ENCODE measurements at regions not wholly inside any gene's neighbourhood (a gene's known extent, or its start where the extent isn't known, plus 50 kb on each side); places are given as distances from the start of the nearest gene placed in this dataset.

GRCh38 chr21:23292292-23292691 lies 2294.1 kb downstream of the NCAM2 start:
- in situ Hi-C loops (cut with HindIII; ENCODE audit: low pct_unique_long_range_greater_than_20kb, low sequenced_read_pairs) = no loop called here
- no peak for DNase-seq (ENCODE audit: low read depth)

GRCh38 chr21:23281917-23282316 lies 2283.7 kb downstream of the NCAM2 start:
- in situ Hi-C loops (cut with HindIII; ENCODE audit: low pct_unique_long_range_greater_than_20kb, low sequenced_read_pairs) = no loop called here
- no peak for DNase-seq (ENCODE audit: low read depth)

GRCh38 chr21:23249760-23250159 lies 2251.6 kb downstream of the NCAM2 start:
- in situ Hi-C loops (cut with HindIII; ENCODE audit: low pct_unique_long_range_greater_than_20kb, low sequenced_read_pairs) = no loop called here
- DNase-seq (ENCODE audit: low read depth) = no peak

- no peak for DNase-seq (ENCODE audit: low read depth)
- in situ Hi-C loops (cut with HindIII; ENCODE audit: low pct_unique_long_range_greater_than_20kb, low sequenced_read_pairs) = no loop called here
Observed at GRCh38 chr21:23247334-23247733, 2249.1 kb downstream of the NCAM2 start.

GRCh38 chr21:23245255-23245654 lies 2247.0 kb downstream of the NCAM2 start:
- no peak for DNase-seq (ENCODE audit: low read depth)
- in situ Hi-C loops (cut with HindIII; ENCODE audit: low pct_unique_long_range_greater_than_20kb, low sequenced_read_pairs) = no loop called here

- in situ Hi-C loops (cut with HindIII; ENCODE audit: low pct_unique_long_range_greater_than_20kb, low sequenced_read_pairs) = no loop called here
- no peak for DNase-seq (ENCODE audit: low read depth)
Observed at GRCh38 chr21:23223882-23224281, 2225.7 kb downstream of the NCAM2 start.

- in situ Hi-C loops (cut with HindIII; ENCODE audit: low pct_unique_long_range_greater_than_20kb, low sequenced_read_pairs) = no loop called here
- no peak for DNase-seq (ENCODE audit: low read depth)
Observed at GRCh38 chr21:23218667-23219066, 2220.5 kb downstream of the NCAM2 start.

GRCh38 chr21:23217597-23217996 lies 2219.4 kb downstream of the NCAM2 start:
- in situ Hi-C loops (cut with HindIII; ENCODE audit: low pct_unique_long_range_greater_than_20kb, low sequenced_read_pairs) = no loop called here
- no peak for DNase-seq (ENCODE audit: low read depth)

GRCh38 chr21:23215261-23215660 lies 2217.1 kb downstream of the NCAM2 start:
- no peak for DNase-seq (ENCODE audit: low read depth)
- in situ Hi-C loops (cut with HindIII; ENCODE audit: low pct_unique_long_range_greater_than_20kb, low sequenced_read_pairs) = no loop called here
